BLaER1 (cell line): ENCODE measurements at regions not wholly inside any gene's neighbourhood (a gene's known extent, or its start where the extent isn't known, plus 50 kb on each side); places are given as distances from the start of the nearest gene placed in this dataset.

ENCODE experiments used
- H3K27ac ChIP-seq: shearing (Covaris generic); formaldehyde crosslinking; 2 replicates; pipeline ENCODE4 v1.8.1; 2022
- H3K27me3 ChIP-seq: shearing (Covaris generic); formaldehyde crosslinking; 2 replicates; pipeline ENCODE4 v1.8.1; 2022
- H3K36me3 ChIP-seq: shearing (Covaris generic); formaldehyde crosslinking; 2 replicates; pipeline ENCODE4 v1.8.1; 2022
- H3K4me1 ChIP-seq: shearing (Covaris generic); formaldehyde crosslinking; 2 replicates; pipeline ENCODE4 v1.8.1; 2022
- H3K4me2 ChIP-seq: shearing (Covaris generic); formaldehyde crosslinking; 2 replicates; pipeline ENCODE4 v1.8.1; 2022
- H3K4me3 ChIP-seq: shearing (Covaris generic); formaldehyde crosslinking; 2 replicates; pipeline ENCODE4 v1.8.1; 2022
- H3K9ac ChIP-seq: shearing (Covaris generic); formaldehyde crosslinking; 2 replicates; pipeline ENCODE4 v1.8.1; 2022
- H3K9me3 ChIP-seq: shearing (Covaris generic); formaldehyde crosslinking; 2 replicates; pipeline ENCODE4 v1.8.1; 2022
- H4K20me1 ChIP-seq: shearing (Covaris generic); formaldehyde crosslinking; 2 replicates; pipeline ENCODE4 v1.8.1; 2022
- Cebpa-rat ChIP-seq: shearing (Covaris generic); IDR thresholded peaks from 2 replicates; pipeline ENCODE4 v1.8.1; 2022

DNA sequence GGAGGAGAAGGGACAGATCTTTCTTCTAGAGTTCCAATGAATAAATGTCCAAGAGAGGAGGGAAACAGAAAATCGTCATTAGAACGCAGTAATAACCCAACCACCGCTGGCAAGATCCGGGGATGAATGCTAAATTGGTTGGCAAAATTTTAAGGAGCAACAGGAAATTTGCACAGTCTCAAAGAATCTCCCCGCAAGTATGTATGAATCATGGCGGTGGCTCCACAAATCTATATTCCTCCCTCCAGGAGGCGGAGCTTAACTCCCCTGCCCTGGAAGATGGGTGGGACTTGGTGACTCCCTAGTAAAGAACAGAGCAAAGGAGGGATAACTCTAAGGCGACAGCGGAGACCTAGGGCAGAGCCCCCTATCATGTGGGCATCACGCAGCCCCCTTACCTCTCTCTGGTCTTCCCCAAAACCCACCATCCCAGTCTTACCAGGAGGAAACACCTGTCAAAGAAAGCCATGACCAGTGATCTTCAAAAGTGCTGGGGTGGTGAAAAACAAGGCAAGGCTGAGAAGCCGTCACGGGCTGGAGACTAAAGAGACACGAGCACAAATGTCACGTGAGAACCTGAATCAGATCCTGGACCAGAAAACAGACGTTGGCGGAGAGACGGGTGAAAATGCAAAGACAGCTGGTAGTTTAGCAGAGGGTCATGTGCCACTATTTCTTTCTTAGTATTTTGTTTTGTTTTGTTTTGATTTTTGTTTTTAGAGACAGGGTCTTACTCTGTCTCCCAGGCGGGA, 125.8 kb downstream of the NCOR2 start:
- H3K4me2 ChIP-seq: peak overlapping the region; percentile 67
- H3K36me3 ChIP-seq: peaks cover 57% of the 10 kb centered on the region
- no peaks in the 10 kb centered on the region for H3K9me3 ChIP-seq
- H3K27ac ChIP-seq: peak overlapping the region; percentile 67
- H3K4me3 ChIP-seq: no peak overlapping the region
- TF ChIP-seq Cebpa-rat: no peak
- H3K27me3 ChIP-seq: no peaks in the 10 kb centered on the region
- peaks cover 73% of the 10 kb centered on the region for H4K20me1 ChIP-seq
- peaks cover 92% of the 10 kb centered on the region for H3K4me1 ChIP-seq
- no peak overlapping the region; the same call in 1 of the 2 replicates for H3K9ac ChIP-seq

DNA sequence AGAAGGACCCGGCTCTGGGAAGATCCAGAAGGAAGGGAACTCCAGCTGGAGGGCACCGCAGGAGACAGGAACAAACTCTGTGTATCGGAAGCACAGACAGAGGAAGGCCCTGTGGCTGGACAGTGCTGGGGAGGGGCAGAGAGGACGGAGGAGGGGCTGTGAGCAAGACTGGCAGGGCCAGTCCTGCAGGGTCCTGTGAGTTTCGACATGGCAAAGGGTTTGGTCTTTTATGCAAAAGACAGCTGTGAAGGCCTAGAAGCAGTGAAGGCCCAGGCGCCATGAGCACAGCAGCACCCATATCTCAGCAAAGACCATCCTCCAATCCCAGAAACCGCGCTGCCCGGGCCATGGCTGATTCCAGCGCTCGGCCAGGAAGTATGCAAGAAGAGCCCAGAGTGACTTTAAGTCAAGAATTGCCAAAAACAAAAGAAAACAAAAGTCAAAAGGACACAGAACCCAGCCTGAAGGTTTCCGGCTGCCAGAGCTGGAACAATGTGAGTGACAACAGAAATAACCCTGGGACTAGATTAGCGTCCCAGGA, 126.5 kb downstream of the NCOR2 start:
- Histone ChIP-seq H3K4me3 (no peak overlapping the region), H3K27ac (peak overlapping the region; percentile 57), H3K4me2 (peak overlapping the region; percentile 67), H3K27me3 (no peaks in the 10 kb centered on the region), H3K9me3 (no peaks in the 10 kb centered on the region), H3K36me3 (peaks cover 52% of the 10 kb centered on the region), H3K4me1 (peaks cover 90% of the 10 kb centered on the region), H3K9ac (0 out of 2 replicates have a peak overlapping the region, but pooled peaks have one; percentile 2), H4K20me1 (peaks cover 74% of the 10 kb centered on the region)
- no peak for TF ChIP-seq Cebpa-rat

DNA sequence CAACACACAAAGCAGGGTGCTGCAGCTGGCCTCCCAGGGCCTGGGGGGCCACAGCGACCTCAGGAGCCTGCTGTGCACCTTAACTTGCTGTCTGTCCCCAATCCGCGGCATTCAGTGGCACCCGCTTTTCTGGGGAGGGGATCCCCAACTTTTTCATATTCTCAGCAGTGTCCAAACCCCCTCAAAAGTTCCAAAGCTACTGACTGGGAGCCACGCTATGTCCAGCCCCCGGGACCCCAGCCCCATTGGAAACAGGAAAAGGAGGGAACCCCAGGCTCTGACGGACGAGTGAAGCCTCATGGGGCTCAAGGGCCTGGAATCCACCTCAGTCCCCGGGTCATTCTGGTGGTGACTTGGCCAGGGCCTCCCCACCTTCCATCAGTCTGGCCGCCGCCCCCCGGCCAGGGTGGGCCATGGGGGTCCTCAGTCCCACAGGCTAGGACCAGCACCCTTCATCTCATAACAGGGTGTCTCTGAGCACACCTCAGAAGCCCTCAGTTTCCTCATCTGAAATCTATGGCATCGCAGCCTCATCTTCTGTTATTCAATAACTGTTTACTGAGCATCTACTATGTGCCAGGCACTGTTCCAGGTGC, 127.3 kb downstream of the NCOR2 start:
- H3K4me1 ChIP-seq: peaks cover 90% of the 10 kb centered on the region
- H3K4me3 ChIP-seq: no peak overlapping the region
- no peak overlapping the region; the same call in 1 of the 2 replicates for H3K4me2 ChIP-seq
- no peaks in the 10 kb centered on the region for H3K9me3 ChIP-seq
- no peak for TF ChIP-seq Cebpa-rat
- H3K36me3 ChIP-seq: peaks cover 47% of the 10 kb centered on the region
- H3K9ac ChIP-seq: 0 out of 2 replicates have a peak overlapping the region, but pooled peaks have one; percentile 24
- peak overlapping the region; percentile 57 for H3K27ac ChIP-seq
- H4K20me1 ChIP-seq: peaks cover 74% of the 10 kb centered on the region
- H3K27me3 ChIP-seq: no peaks in the 10 kb centered on the region

DNA sequence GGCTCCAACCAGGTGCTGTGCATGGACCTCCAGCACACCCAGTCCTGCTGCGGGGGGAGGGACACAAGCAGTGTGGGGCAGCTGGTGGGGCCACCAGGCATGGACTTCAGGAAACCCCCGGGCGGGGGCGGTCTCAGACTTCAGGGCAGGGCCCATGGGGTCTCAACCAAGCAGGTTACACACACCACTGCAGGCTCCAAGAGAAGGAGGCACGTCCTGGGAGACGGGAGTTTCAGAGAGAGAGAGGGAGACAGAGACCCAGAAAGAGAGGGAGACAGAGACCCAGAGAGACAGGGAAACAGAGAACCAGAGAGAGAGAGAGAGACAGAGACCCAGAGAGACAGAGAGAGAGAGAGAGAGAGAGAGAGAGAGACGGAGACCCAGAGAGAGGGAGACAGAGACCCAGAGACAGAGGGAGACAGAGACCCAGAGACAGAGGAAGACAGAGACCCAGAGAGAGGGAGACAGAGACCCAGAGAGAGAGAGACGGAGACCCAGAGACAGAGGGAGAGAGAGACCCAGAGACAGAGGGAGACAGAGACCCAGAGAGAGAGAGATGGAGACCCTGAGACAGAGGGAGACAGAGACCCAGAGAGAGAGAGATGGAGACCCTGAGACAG, 128.9 kb downstream of the NCOR2 start:
- Histone ChIP-seq H3K4me3 (no peak overlapping the region), H3K27ac (peak overlapping the region; percentile 57; the same call in 1 of the 2 replicates), H3K4me1 (peaks cover 90% of the 10 kb centered on the region), H3K36me3 (peaks cover 31% of the 10 kb centered on the region), H3K9ac (no peak overlapping the region), H4K20me1 (peaks cover 73% of the 10 kb centered on the region), H3K27me3 (no peaks in the 10 kb centered on the region), H3K4me2 (no peak overlapping the region), H3K9me3 (no peaks in the 10 kb centered on the region)
- TF ChIP-seq Cebpa-rat: no peak

DNA sequence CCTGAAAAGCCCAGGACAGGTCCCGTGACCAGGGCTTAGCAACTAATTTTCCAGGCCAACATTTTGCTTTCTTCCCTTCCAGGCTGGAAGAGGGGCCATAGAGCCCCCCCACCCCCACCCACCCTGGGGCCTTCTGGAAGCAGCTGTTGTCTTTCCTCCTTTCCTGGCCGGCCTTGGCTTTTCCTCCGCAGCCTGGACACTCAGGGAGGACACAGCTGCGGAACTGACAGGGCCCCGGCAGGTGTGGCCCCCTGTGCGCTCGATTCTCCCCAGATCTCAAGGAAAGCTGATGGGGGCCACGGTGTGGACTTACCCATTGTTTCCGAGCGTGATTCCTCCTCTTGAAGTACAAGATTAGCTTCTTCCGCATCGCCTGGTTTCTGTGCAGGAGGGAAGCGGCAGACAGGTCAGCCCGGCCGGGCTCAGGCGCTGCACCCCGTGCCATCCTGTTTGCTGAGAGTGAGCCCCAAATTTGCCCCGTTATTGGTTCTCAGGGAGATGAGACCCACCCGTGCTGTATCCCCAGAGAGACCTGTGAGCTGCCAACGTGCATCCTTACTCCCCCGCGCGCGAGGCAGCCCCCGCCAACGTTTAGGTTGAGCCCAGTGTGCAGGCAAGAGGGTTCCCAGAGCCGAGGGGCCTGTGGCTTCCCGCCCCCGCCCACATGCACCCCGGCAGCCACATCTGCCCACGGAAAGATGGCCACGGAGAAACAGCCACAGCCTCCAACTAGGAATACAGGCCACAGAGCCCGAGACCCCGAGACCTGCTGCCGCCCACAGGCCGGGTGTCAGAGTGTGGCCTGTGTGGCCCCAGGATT, 129.6 kb downstream of the NCOR2 start:
- H3K4me1 ChIP-seq: peaks cover 90% of the 10 kb centered on the region
- no peak overlapping the region; the same call in 1 of the 2 replicates for H3K27ac ChIP-seq
- no peaks in the 10 kb centered on the region for H3K27me3 ChIP-seq
- H3K9ac ChIP-seq: no peak overlapping the region
- peaks cover 75% of the 10 kb centered on the region for H4K20me1 ChIP-seq
- no peaks in the 10 kb centered on the region for H3K9me3 ChIP-seq
- H3K4me2 ChIP-seq: no peak overlapping the region
- H3K36me3 ChIP-seq: peaks cover 31% of the 10 kb centered on the region
- no peak for TF ChIP-seq Cebpa-rat
- no peak overlapping the region for H3K4me3 ChIP-seq

DNA sequence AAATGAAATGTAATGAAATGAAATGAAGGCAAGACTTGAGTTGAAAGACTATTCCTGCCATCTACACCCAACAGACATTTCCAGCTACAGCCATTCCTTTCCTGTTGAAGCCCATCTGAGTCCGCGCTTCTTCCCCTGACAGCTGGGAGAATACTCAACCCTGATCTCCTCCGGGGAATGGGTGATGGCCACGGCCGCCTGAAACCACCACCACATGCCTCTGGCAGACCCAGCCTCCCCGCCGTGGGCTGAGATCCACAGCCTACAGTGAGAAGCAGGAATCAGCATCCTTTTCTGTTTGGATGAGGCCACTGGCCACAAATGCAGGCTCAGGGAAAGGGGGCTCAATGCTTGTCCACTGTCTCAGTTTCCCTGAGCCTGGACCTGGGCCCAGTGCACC, 130.3 kb downstream of the NCOR2 start:
- H3K9me3 ChIP-seq: no peaks in the 10 kb centered on the region
- TF ChIP-seq Cebpa-rat: no peak
- no peak overlapping the region for H3K27ac ChIP-seq
- no peaks in the 10 kb centered on the region for H3K27me3 ChIP-seq
- no peak overlapping the region for H3K4me3 ChIP-seq
- peaks cover 25% of the 10 kb centered on the region for H3K36me3 ChIP-seq
- no peak overlapping the region for H3K9ac ChIP-seq
- H3K4me1 ChIP-seq: peaks cover 88% of the 10 kb centered on the region
- H3K4me2 ChIP-seq: no peak overlapping the region; the same call in 1 of the 2 replicates
- H4K20me1 ChIP-seq: peaks cover 72% of the 10 kb centered on the region

DNA sequence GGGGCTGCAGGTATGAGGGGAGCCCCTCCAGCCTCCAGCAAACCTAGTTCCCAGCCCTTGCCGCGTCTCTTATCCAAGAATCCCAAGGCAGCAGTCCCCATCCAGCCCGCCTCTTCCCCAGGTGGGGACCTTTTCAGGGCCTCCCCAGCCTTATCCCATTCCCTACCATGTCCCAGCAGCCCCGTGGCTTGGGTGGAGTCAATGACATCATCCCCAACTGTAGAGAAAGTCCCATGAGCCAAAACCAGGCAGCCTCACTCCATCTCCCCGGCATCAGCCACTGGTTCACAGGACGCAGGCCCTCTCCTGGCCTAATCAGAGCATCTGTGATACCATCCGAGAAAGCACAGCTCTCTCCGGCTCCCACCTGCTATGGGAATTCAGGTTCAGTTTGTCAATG, 131.0 kb downstream of the NCOR2 start:
- TF ChIP-seq Cebpa-rat: no peak
- Histone ChIP-seq H3K4me1 (peaks cover 84% of the 10 kb centered on the region), H4K20me1 (peaks cover 70% of the 10 kb centered on the region), H3K4me2 (no peak overlapping the region), H3K4me3 (no peak overlapping the region), H3K36me3 (peaks cover 26% of the 10 kb centered on the region), H3K27ac (no peak overlapping the region), H3K9me3 (no peaks in the 10 kb centered on the region), H3K9ac (no peak overlapping the region), H3K27me3 (no peaks in the 10 kb centered on the region)

DNA sequence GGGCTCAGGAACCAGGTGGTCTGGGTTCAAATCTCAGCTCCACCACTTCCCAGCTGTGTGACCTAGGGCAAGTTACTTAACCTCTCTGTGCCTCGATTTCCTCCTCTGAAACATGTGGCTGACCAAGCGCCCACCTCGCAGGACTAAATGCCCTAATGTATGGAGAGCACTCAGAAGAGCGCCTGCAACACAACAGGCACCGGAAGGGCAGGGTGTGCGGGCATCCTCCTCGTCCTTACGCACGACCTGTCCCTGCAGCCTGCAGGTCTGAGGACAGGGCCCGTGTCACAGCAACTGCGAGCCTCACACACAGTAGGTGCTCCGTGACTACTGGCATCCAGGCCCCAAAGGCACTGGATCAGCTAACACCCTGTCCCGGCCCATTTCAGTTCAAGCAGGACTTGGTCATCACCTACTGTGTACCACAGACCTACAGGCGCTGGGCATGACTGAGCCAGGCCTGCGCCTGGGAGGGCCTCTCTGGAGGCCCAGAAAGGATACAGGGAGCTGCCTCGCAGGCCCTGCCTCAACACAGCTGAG, 131.5 kb downstream of the NCOR2 start:
- H3K4me2 ChIP-seq: no peak overlapping the region; the same call in 1 of the 2 replicates
- H3K27ac ChIP-seq: no peak overlapping the region
- no peak for TF ChIP-seq Cebpa-rat
- peaks cover 27% of the 10 kb centered on the region for H3K36me3 ChIP-seq
- H3K9me3 ChIP-seq: no peaks in the 10 kb centered on the region
- H3K27me3 ChIP-seq: no peaks in the 10 kb centered on the region
- H3K4me3 ChIP-seq: no peak overlapping the region
- peaks cover 66% of the 10 kb centered on the region for H4K20me1 ChIP-seq
- no peak overlapping the region for H3K9ac ChIP-seq
- peaks cover 79% of the 10 kb centered on the region for H3K4me1 ChIP-seq
